Panc1 (cell line): ENCODE measurements at regions not wholly inside any gene's neighbourhood (a gene's known extent, or its start where the extent isn't known, plus 50 kb on each side); places are given as distances from the start of the nearest gene placed in this dataset.

Source experiments
- ATAC-seq: fragments of 200-7000 bp; cut with Tn5 transposase; 2 replicates; pipeline ENCODE4 v1.9.1; 2020; ENCODE audit warnings: mild to moderate bottlenecking, moderate library complexity
- BruUV-seq: library from RNA; stranded (reverse); fragments of 400-500 nt; replicated peaks from 2 replicates; lab custom pipeline; 2021; lab: Mats Ljungman, UMichigan
- CTCF ChIA-PET: fragments of 300-600 bp; sonication (Branson Sonifier 250); formaldehyde crosslinking; loops from one replicate; lab custom pipeline; 2022; ENCODE audit warnings: antibody characterized with exemption; lab: Charles Lee
- POLR2A ChIA-PET: fragments of 300-600 bp; sonication (Branson Sonifier 250); formaldehyde crosslinking; loops from one replicate; lab custom pipeline; 2022; ENCODE audit warnings: antibody characterized with exemption; lab: Charles Lee
- DNase-seq: peaks from one replicate; pipeline ENCODE4 v3.0.0-alpha.2; 2010; ENCODE audit warnings: low read depth, low spot score
- H3K27ac ChIP-seq: 2 replicates; pipeline ENCODE4 v1.5.1; 2011; ENCODE audit warnings: mild to moderate bottlenecking, low read length, inconsistent platforms
- H3K27me3 ChIP-seq: fragments of 200-500 bp; sonication (Bioruptor generic); 2 replicates; pipeline ENCODE4 v1.6.0; 2014; ENCODE audit warnings: low read length, inconsistent platforms; ENCODE audit not compliant: control insufficient read depth, insufficient read depth
- H3K36me3 ChIP-seq: fragments of 200-500 bp; sonication (Bioruptor generic); 2 replicates; pipeline ENCODE4 v1.5.1; 2014; ENCODE audit warnings: inconsistent platforms, mild to moderate bottlenecking, low read length, moderate library complexity; ENCODE audit not compliant: control insufficient read depth, insufficient read depth
- H3K4me1 ChIP-seq: 2 replicates; pipeline ENCODE4 v1.5.1; 2011; ENCODE audit warnings: inconsistent platforms, mild to moderate bottlenecking, low read length, moderate library complexity; ENCODE audit not compliant: control insufficient read depth, insufficient read depth
- H3K4me3 ChIP-seq, 2 experiments: 2 replicates each; pipeline ENCODE4 v1.5.1; 2011 to 2012; ENCODE audit warnings: low read depth in 2 of 2, low read length in 2 of 2, mild to moderate bottlenecking in 2 of 2, inconsistent platforms in 1 of 2, moderate library complexity in 1 of 2
- H3K9me3 ChIP-seq: fragments of 200-500 bp; sonication (Bioruptor generic); 2 replicates; pipeline ENCODE4 v1.5.1; 2014; ENCODE audit warnings: low read depth, mild to moderate bottlenecking, inconsistent platforms, low read length, moderate library complexity; ENCODE audit not compliant: control insufficient read depth, insufficient read depth
- POLR2AphosphoS5 ChIP-seq: IDR thresholded peaks from 2 replicates; pipeline ENCODE4 v1.6.1; 2012; ENCODE audit warnings: mild to moderate bottlenecking, low read depth, low read length, moderate library complexity
- SIN3A ChIP-seq: IDR thresholded peaks from 2 replicates; pipeline ENCODE4 v1.6.1; 2012; ENCODE audit warnings: low read depth, mild to moderate bottlenecking, low read length, moderate library complexity, borderline replicate concordance; ENCODE audit not compliant: insufficient read depth
- TCF7L2 ChIP-seq: IDR thresholded peaks from 2 replicates; pipeline ENCODE4 v1.6.1; 2011; ENCODE audit warnings: mild to moderate bottlenecking, low read depth, low read length, inconsistent platforms
- in situ Hi-C: cut with HindIII; loops from 2 replicates; pipeline ENCODE4 v1.10.0; 2016; ENCODE audit warnings: low sequenced_read_pairs, low pct_unique_long_range_greater_than_20kb
- intact Hi-C: fragments of 100-400 bp; cut with micrococcal nuclease; formaldehyde crosslinking; loops from one replicate; pipeline ENCODE4 v1.10.0; 2022; ENCODE audit not compliant: unreplicated experiment
- TF ChIP-seq, protein P1 (sequence below), 2 experiments: IDR thresholded peaks; 2 replicates each; pipeline ENCODE4 v1.6.1; 2011 to 2012; ENCODE audit warnings: low read depth in 2 of 2, control low read depth in 1 of 2, low read length in 1 of 2, mild to moderate bottlenecking in 1 of 2, moderate library complexity in 1 of 2; ENCODE audit not compliant: insufficient read depth in 1 of 2
- TF ChIP-seq, protein P2 (sequence below): fragments of 450-650 bp; IDR thresholded peaks from 2 replicates; pipeline ENCODE4 v1.5.1; 2017; ENCODE audit warnings: mild to moderate bottlenecking

DNA sequence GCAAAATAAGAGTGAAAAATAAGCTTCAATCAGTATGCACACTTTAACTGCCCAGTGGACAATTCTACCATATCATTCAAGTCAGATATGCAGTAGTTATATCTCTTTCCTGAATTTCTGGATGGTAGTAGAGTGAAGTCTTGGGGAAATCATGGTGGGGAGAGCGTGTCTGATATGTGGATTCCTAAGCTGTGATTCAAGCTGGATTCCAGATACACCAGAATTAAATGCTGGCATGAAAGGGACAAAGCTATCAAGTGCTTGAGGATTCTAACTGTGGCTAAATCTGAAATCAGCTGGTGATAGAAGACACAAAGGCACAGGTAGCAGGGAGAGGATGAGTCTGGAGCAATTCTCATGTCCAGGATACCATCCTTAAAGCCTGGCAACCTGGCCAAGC lies 323.5 kb downstream of the DUSP10 start:
- no peak for DNase-seq
- CTCF ChIA-PET: no interaction called here

DNA sequence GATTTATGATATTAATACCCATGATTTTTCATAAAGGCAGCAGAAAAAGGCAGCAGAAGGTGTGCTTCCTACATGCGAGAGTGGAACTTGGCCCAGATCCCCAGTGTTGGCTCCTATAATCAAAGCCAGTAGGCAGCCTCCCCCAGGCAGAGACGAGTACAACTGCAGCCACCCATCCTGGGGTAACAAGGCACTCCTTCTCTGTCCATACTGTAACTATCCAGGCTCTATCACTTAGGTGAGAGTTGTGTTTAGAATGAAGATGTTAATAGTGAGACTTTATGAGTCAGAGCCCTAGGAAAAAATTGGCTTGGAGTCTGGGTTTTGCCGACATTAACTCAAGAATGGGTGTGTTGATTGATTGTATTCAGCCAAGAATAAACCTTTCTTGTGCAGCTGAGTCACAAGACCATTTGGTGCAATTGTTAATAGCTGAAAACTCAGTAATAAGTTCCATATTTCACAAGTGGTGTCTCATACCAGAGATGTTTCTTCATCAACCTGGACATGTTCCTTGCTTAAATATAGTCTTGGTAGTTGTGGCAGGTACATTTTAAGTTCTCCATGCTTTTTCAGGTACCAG lies 322.3 kb downstream of the DUSP10 start:
- Histone ChIP-seq H3K9me3 (no peaks in the 10 kb centered on the region), H3K27me3 (no peaks in the 10 kb centered on the region), H3K27ac (no peak overlapping the region), H3K4me3 (no peak overlapping the region), H3K36me3 (no peaks in the 10 kb centered on the region), H3K4me1 (no peaks in the 10 kb centered on the region)
- no TSS peak for BruUV-seq
- ChIA-PET POLR2A (no interaction called here), CTCF (no interaction called here)
- intact Hi-C loops (no loop called here), in situ Hi-C loops (no loop called here)
- no peak for TF ChIP-seq TCF7L2
- no peak for TF ChIP-seq POLR2AphosphoS5
- TF ChIP-seq, protein P1, sequence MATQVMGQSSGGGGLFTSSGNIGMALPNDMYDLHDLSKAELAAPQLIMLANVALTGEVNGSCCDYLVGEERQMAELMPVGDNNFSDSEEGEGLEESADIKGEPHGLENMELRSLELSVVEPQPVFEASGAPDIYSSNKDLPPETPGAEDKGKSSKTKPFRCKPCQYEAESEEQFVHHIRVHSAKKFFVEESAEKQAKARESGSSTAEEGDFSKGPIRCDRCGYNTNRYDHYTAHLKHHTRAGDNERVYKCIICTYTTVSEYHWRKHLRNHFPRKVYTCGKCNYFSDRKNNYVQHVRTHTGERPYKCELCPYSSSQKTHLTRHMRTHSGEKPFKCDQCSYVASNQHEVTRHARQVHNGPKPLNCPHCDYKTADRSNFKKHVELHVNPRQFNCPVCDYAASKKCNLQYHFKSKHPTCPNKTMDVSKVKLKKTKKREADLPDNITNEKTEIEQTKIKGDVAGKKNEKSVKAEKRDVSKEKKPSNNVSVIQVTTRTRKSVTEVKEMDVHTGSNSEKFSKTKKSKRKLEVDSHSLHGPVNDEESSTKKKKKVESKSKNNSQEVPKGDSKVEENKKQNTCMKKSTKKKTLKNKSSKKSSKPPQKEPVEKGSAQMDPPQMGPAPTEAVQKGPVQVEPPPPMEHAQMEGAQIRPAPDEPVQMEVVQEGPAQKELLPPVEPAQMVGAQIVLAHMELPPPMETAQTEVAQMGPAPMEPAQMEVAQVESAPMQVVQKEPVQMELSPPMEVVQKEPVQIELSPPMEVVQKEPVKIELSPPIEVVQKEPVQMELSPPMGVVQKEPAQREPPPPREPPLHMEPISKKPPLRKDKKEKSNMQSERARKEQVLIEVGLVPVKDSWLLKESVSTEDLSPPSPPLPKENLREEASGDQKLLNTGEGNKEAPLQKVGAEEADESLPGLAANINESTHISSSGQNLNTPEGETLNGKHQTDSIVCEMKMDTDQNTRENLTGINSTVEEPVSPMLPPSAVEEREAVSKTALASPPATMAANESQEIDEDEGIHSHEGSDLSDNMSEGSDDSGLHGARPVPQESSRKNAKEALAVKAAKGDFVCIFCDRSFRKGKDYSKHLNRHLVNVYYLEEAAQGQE (IDR thresholded peaks at IDR 0.05; ENCODE audit: insufficient read depth in 1 of 2, low read depth in 2 of 2, low read length in 1 of 2): no peak
- TF ChIP-seq, protein P2, sequence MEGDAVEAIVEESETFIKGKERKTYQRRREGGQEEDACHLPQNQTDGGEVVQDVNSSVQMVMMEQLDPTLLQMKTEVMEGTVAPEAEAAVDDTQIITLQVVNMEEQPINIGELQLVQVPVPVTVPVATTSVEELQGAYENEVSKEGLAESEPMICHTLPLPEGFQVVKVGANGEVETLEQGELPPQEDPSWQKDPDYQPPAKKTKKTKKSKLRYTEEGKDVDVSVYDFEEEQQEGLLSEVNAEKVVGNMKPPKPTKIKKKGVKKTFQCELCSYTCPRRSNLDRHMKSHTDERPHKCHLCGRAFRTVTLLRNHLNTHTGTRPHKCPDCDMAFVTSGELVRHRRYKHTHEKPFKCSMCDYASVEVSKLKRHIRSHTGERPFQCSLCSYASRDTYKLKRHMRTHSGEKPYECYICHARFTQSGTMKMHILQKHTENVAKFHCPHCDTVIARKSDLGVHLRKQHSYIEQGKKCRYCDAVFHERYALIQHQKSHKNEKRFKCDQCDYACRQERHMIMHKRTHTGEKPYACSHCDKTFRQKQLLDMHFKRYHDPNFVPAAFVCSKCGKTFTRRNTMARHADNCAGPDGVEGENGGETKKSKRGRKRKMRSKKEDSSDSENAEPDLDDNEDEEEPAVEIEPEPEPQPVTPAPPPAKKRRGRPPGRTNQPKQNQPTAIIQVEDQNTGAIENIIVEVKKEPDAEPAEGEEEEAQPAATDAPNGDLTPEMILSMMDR: no peak
- no peak for TF ChIP-seq SIN3A
- ATAC-seq: no peak
- DNase-seq: no peak

More for the DNA sequence above, 323.5 kb downstream of the DUSP10 start:
- Histone ChIP-seq H3K4me3 (no peak overlapping the region), H3K9me3 (no peaks in the 10 kb centered on the region), H3K36me3 (no peaks in the 10 kb centered on the region), H3K4me1 (no peaks in the 10 kb centered on the region), H3K27me3 (no peaks in the 10 kb centered on the region), H3K27ac (no peak overlapping the region)
- in situ Hi-C loops: no loop called here
- intact Hi-C loops: no loop called here
- no peak for TF ChIP-seq TCF7L2
- TF ChIP-seq, protein P2: no peak
- TF ChIP-seq POLR2AphosphoS5: no peak
- TF ChIP-seq, protein P1 (IDR thresholded peaks at IDR 0.05; ENCODE audit: insufficient read depth in 1 of 2, low read depth in 2 of 2, low read length in 1 of 2): no peak
- no peak for TF ChIP-seq SIN3A
- ATAC-seq: no peak
- no TSS peak for BruUV-seq
- POLR2A ChIA-PET: interaction anchor here (0.6 kb wide), 1 partner anchor 286 kb away, joined by 9 read pairs; no protein-coding TSS in a partner anchor
